ENCODE measurements at regions not wholly inside any gene's neighbourhood (a gene's known extent, or its start where the extent isn't known, plus 50 kb on each side); places are given as distances from the start of the nearest gene placed in this dataset.
"Not testable (repeated sequence)": the region's sequence is repeated elsewhere in the genome, so short reads cannot be mapped to it uniquely, and the experiment has no call there.

DNA sequence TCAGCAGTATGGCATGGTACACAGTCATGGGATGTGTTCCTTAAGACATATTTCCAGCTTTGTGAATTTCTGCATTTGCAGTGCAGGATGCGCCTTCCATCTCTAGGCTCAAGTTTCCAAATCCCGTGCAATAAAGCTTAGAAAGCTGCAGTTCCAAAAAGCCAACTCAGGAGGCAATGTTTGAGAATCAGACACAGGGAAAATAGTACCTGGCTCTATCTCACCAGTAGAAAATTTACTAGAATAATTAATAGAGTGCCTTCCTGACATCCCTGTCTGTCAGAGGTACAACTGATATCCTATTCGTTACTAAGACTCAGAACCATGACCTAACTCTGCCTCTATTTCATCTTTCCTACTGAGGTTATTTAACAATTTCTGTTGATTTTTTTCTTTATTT is 1333.0 kb downstream of the PCDH19 start:
- no peak for DNase-seq

DNA sequence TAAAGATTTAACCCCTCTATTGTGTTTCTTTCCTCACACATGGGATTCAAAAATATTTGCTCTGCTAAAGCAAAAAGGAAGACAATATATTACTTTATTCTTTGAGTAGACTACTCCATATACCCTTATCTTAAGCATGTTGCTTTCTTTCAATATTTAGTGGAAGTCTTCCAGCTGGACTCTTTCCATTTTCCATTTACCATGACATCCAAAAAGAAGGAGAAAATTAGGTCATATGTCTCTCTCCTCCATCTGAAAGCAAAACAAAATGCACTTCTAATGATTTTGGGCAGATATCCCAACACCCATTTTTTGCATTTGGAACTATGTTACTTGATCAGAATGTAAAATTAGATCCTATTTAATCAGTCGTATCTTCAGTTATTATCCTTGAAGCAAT is 1336.5 kb downstream of the PCDH19 start:
- DNase-seq = no peak

DNA sequence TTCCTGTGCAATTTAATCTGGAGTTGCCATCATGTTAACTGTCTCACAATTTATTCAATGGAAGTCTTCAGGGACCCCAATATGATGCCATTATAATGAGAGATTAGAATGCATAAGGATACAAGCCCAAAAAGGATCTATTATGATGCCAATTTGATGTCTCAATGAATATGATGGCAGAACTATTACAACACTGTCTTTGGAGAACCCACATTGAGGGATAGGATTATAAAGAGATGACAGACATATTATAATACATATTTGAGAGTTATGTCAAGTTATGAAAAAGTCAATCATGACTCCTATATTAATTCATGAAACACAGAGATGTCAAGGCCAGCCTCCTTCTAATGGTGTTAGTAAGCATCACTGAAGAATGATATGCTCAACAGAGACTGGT is 1358.4 kb downstream of the PCDH19 start:
- no peak for DNase-seq

DNA sequence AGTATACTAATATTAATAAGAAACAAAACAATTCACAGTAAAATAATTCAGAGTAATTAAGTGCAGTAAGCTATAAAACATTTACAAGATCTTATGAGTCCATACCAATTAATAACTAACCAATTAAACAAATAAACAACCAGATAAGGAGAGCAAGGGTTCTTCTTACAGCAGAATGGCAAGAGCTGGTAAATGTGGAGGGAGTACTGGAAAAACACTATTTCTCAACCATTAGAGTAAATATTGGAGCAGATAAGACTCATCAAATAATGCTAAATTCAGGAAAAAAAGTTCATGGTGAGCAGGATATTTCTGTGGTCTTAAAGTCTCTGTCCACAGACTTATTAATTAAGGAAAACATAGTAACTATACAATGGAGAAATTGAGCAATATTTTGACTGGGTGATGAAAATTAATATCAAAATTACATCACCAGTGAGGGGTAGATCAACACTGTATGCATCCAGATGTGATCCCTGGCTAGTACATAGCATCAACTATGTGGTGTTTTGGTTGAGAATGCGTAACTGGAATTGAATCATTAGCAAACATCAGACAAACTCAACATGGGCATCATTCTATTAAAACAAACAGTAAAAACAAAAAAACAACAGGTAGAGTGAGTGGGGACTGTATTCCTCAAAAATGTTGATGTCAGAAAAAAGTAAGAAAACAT is 1376.7 kb downstream of the PCDH19 start:
- no peak for DNase-seq

DNA sequence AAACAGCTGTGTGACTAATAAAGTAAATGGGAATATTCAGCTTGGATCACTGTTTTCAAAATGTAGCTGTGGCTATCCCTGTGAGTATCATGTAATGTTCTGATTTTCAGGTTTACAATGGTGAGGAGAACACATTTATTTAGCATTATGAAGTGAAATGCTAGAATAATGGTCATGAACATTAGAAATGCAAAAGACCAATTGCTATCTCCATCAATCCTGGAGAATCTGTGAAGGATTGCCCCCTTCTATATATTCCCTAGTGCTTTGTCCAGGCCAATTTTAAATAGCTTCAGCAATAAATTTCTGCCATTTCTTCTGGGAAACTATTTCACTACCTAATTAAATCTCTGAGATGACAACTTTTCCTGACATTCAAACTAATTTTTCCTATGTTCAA is 1399.1 kb downstream of the PCDH19 start:
- DNase-seq = no peak

DNA sequence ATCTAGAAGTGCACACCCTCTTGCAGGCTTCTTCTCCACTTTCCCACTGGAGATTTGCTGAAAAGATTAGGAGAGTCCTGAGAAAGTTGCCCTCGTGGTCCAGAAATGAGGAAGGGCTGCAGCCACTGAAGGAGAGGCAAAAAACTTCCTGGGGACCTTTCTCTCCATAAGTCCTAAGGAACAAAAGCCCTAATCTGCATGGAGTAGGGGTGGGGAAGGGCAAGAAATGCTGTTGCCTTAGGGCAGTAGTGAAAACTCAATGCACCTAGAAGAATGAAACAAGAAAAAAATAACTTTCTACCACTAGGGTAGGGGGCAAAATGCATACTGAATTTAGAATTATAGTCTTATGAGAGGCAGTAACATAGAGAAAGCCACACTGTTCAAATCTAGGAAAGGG is 1408.8 kb downstream of the PCDH19 start:
- no peak for DNase-seq

DNA sequence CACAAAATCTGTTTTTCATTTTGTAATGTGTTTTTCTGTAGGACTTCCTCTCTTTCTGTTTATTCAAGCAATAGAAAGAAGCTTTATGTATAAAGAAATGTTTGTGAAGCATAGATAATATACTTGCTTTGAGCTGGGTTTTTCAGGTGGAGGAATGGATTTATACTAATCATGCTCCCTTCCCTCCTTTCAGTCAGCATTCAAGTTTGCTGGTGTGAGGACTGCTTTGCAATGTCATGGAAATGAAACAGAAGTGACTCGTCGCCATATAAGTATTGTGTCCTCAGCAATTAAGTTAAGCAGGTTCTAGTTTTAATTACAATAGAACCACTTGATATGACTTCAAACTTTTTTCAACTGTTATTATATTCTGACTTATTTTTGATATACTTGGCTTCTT is 1447.1 kb downstream of the PCDH19 start:
- DNase-seq = no peak

DNA sequence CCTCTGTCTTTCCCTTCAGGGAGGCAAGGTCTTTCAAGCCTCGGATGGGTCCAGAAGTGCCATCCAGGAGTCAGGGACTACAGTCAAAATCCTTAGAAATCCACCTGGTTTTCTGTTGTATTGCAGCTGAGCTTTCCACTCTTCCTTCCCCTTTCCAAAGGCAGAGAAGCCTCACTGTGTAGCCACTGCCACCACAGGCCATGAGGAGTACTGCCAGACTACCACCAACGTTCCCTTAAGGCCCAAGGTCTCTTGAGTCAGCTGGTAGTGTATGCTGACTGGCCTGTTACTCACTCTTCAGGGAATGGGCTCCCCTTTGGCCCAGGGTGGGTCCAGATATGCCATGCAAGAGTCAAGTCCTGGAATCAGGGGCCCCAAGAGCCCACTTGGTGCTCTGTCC is 1454.1 kb downstream of the PCDH19 start:
- DNase-seq = no peak

DNA sequence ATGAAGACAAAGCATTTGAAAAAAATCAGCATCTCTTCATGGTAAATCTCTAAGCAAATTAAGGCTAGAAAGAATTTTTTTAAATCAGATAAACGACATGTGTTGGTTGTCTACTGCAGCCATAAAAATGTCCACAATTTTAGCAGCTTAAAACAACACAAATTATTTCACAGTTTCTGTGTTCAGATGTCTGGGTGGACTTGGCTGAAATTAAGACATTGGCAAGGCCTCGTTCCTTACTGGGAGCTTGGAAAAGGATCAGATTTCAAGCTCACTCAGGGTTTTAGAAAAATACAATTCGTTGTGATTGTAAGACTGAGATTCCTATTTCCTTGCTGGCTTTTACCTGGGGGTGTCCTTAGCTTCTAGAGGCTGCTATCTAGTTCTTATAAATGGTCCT is 1470.6 kb downstream of the PCDH19 start:
- no peak for DNase-seq

DNA sequence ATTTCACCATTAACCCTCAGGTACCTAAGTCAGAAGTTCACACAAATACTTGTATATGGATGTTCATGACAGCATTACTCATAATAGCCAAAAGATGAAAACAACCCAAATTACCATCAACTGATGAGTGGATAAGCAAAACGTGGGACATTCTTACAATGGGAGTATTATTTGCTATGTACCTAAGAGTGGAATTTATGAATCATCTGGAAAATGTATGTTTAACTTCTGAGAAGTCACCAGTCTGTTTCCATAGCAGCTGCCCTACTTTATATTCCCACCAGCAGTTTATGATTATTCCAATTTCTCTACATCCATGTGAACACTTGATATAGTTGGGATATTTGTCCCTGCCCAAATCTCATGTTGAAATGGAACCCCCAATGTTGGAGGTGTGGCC is 1478.9 kb downstream of the PCDH19 start:
- DNase-seq = no peak

DNA sequence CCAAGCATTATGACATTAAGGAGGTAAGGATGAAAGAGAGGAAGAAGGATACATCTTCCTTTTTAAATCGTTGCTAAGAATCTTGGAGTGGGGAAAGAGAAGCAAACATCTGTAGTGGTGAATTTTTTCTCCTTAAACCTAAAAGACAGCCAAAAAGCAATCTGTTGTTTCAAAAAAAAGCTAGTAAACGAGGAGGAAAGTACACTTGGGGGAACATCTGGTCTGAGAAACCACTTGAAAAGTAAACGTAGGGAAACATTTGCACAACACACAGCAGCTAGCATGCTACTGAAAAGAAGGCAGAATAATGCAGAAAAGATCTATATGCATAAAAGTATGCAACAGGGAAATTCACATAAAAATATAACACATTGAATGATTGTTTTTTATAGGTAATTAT is 1485.6 kb downstream of the PCDH19 start:
- no peak for DNase-seq

DNA sequence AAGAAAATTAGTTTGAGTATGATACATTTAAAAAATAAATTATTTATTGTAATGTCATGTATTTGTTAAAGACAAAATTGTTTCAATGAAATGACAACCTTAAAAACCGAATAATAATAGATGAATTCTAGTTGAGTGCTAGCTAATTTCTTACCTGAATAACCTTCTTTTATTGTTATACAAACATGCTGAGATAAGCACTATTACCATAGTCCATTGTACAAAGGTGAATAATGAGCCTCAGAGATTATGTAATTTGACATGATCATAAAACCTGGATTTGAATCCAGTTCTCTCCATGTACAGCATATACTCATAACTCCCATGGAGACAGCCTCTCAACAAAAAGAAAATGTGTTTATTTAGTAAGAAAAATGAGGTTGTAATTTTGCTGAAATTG is 1512.9 kb downstream of the PCDH19 start:
- DNase-seq = no peak

DNA sequence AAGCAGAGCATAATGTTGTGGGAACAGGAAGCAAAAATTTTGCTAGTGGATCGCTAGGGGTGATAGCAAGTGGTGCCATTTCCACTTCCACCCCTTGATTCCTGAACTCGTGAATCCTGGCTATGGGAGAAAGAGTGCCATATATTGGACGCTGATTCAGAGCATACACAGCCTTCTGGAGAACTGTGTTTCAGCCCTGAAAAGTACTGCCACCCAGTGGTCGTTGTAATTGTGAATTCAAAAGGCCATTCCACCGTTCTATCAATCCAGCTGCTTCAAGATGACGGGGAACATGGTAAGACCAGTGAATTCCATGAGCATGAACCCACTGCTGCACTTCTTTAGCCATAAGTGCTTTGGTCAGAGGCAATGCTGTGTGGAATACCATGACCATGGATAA is 1559.4 kb downstream of the PCDH19 start:
- not testable (repeated sequence) for DNase-seq
